Vagina (tissue), 2 donors: ENCODE measurements at regions not wholly inside any gene's neighbourhood (a gene's known extent, or its start where the extent isn't known, plus 50 kb on each side); places are given as distances from the start of the nearest gene placed in this dataset.

Source experiments
- CTCF ChIP-seq, 3 experiments: fragments of 450-650 bp in 2 of 3; fragments of 200-600 bp in 1 of 3; sonication (generic) in 1 of 3; IDR thresholded peaks; one replicate each; pipeline ENCODE4 v1.5.1; 2017 to 2019; ENCODE audit warnings: antibody characterized with exemption in 3 of 3, mild to moderate bottlenecking in 2 of 3, moderate library complexity in 2 of 3
- POLR2A ChIP-seq, 2 donors: fragments of 450-650 bp; IDR thresholded peaks; one replicate each; pipeline ENCODE4 v1.6.1; 2017; ENCODE audit warnings: antibody characterized with exemption in 2 of 2, mild to moderate bottlenecking in 2 of 2, moderate library complexity in 2 of 2

DNA sequence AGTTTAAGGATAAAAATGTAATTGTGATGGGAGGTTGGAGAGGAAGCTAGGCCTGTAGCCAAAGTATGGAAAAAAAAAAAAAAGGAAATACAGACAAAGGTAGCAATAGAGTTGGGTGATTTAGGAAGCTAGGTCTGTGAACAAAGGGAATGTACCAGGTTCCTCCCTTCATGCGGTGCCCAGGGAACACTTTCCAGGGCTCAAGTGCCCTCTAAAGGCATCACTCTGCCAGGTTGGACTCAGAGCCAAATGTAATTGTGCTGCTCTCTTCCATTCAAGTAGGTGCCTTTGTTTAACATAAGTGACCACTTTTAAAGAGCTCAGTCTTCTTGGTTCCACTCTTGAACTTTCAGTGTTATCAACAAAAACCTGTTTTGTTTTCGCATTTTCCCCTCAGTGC, 159.7 kb upstream of the AHI1 start:
- no peak for TF ChIP-seq CTCF (IDR thresholded peaks at IDR 0.05)
- no peak for TF ChIP-seq POLR2A (IDR thresholded peaks at IDR 0.05)
